PC-9 (cell line): ENCODE measurements at regions not wholly inside any gene's neighbourhood (a gene's known extent, or its start where the extent isn't known, plus 50 kb on each side); places are given as distances from the start of the nearest gene placed in this dataset.
"Not testable (repeated sequence)": the region's sequence is repeated elsewhere in the genome, so short reads cannot be mapped to it uniquely, and the experiment has no call there.

Experiments
- BruUV-seq: library from RNA; stranded (reverse); fragments of 400-500 nt; replicated peaks from 2 replicates; lab custom pipeline; 2021; lab: Mats Ljungman, UMichigan
- CTCF ChIA-PET: fragments of 300-600 bp; sonication (Branson Sonifier 250); formaldehyde crosslinking; loops from one replicate; lab custom pipeline; 2022; ENCODE audit warnings: antibody characterized with exemption; lab: Charles Lee
- POLR2A ChIA-PET: fragments of 300-600 bp; sonication (Branson Sonifier 250); formaldehyde crosslinking; loops from one replicate; lab custom pipeline; 2022; ENCODE audit warnings: antibody characterized with exemption; ENCODE audit not compliant: unreplicated experiment; lab: Charles Lee
- DNase-seq, 2 experiments: peaks; one replicate each; pipeline versions ENCODE4 v3.0.0 to v3.0.0-alpha.2; 2015 to 2022; ENCODE audit warnings: mixed read lengths in 1 of 2
- H2AFZ ChIP-seq: fragments of 200-600 bp; sonication (generic); 2 replicates; pipeline ENCODE4 v1.8.1; 2017; ENCODE audit warnings: antibody characterized with exemption
- H3F3A ChIP-seq: fragments of 200-600 bp; sonication (generic); 2 replicates; pipeline ENCODE4 v1.8.1; 2017; ENCODE audit warnings: antibody characterized with exemption, mild to moderate bottlenecking, low read depth; ENCODE audit not compliant: insufficient read depth
- H3K27ac ChIP-seq: fragments of 200-600 bp; sonication (generic); 2 replicates; pipeline ENCODE4 v1.6.1; 2016; ENCODE audit warnings: mixed run types
- H3K27me3 ChIP-seq: fragments of 200-600 bp; sonication (generic); 2 replicates; pipeline ENCODE4 v1.6.1; 2016; ENCODE audit warnings: low read depth, mixed run types; ENCODE audit not compliant: insufficient read depth
- H3K36me3 ChIP-seq: fragments of 200-600 bp; sonication (generic); 2 replicates; pipeline ENCODE4 v1.6.1; 2016; ENCODE audit warnings: low read depth, mixed run types
- H3K4me1 ChIP-seq: fragments of 200-600 bp; sonication (generic); replicated peaks from 2 replicates; pipeline ENCODE4 v1.6.1; 2016; ENCODE audit warnings: mixed run types; ENCODE audit not compliant: insufficient read depth
- H3K4me2 ChIP-seq: fragments of 200-600 bp; sonication (generic); 2 replicates; pipeline ENCODE4 v1.6.1; 2017; ENCODE audit warnings: mixed run types
- H3K4me3 ChIP-seq: fragments of 200-600 bp; sonication (generic); 2 replicates; pipeline ENCODE4 v1.6.1; 2016; ENCODE audit warnings: mixed run types
- H3K79me2 ChIP-seq: fragments of 200-600 bp; sonication (generic); 2 replicates; pipeline ENCODE4 v1.6.1; 2017; ENCODE audit warnings: low read depth, mixed run types
- H3K9me2 ChIP-seq: fragments of 200-600 bp; sonication (generic); 2 replicates; pipeline ENCODE4 v1.8.1; 2017; ENCODE audit warnings: mild to moderate bottlenecking; ENCODE audit not compliant: insufficient read depth
- H3K9me3 ChIP-seq: fragments of 200-600 bp; sonication (generic); 2 replicates; pipeline ENCODE4 v1.8.1; 2016; ENCODE audit warnings: low read depth; ENCODE audit not compliant: insufficient read depth
- H4K20me1 ChIP-seq: fragments of 200-600 bp; sonication (generic); 2 replicates; pipeline ENCODE4 v1.8.1; 2017; ENCODE audit not compliant: insufficient read depth
- EZH2 ChIP-seq: fragments of 200-600 bp; sonication (generic); IDR thresholded peaks from 2 replicates; pipeline ENCODE4 v1.8.0; 2017; ENCODE audit warnings: antibody characterized with exemption, low read depth
- intact Hi-C: fragments of 100-400 bp; cut with micrococcal nuclease; formaldehyde crosslinking; loops from one replicate; pipeline ENCODE4 v1.10.0; 2022; ENCODE audit not compliant: unreplicated experiment
- TF ChIP-seq, protein P1 (sequence below): fragments of 200-600 bp; sonication (generic); conservative IDR thresholded peaks from 2 replicates; pipeline ENCODE4 v1.6.1; 2017; ENCODE audit warnings: mixed run types, antibody characterized with exemption, mild to moderate bottlenecking, moderate library complexity

DNA sequence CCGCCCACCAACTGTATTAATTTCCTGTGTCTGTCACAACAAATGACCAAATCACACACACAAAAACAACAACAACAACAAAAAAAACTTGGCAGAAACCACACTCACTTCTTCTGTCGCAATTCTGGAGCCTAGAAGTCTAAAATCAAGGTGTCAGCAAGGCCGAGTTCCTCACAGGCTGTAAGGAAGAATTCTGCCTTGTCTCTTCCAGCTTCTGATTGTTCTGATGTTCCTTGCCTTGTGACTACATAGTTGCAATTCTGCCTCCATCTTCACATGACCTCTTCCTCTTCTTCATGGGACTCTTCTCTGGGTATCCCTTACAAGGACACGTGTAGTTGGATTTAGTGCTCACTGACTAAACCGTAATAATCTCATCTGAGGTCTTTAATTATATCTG lies 61.4 kb downstream of the IL12A start:
- no peaks in the 10 kb centered on the region for H3K9me3 ChIP-seq
- no peak overlapping the region for H3K27ac ChIP-seq
- H2AFZ ChIP-seq: no peak overlapping the region
- DNase-seq: no peak
- no peak overlapping the region for H3K4me3 ChIP-seq
- intact Hi-C loops: no loop called here
- ChIA-PET POLR2A (no interaction called here), CTCF (no interaction called here)
- H3K4me1 ChIP-seq: no peaks in the 10 kb centered on the region
- TF ChIP-seq EZH2: no peak
- TF ChIP-seq, protein P1, sequence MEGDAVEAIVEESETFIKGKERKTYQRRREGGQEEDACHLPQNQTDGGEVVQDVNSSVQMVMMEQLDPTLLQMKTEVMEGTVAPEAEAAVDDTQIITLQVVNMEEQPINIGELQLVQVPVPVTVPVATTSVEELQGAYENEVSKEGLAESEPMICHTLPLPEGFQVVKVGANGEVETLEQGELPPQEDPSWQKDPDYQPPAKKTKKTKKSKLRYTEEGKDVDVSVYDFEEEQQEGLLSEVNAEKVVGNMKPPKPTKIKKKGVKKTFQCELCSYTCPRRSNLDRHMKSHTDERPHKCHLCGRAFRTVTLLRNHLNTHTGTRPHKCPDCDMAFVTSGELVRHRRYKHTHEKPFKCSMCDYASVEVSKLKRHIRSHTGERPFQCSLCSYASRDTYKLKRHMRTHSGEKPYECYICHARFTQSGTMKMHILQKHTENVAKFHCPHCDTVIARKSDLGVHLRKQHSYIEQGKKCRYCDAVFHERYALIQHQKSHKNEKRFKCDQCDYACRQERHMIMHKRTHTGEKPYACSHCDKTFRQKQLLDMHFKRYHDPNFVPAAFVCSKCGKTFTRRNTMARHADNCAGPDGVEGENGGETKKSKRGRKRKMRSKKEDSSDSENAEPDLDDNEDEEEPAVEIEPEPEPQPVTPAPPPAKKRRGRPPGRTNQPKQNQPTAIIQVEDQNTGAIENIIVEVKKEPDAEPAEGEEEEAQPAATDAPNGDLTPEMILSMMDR: no peak
- no peaks in the 10 kb centered on the region for H3K27me3 ChIP-seq
- no peaks in the 10 kb centered on the region for H3K36me3 ChIP-seq
- no peaks in the 10 kb centered on the region for H3F3A ChIP-seq
- no peaks in the 10 kb centered on the region for H3K9me2 ChIP-seq
- H3K79me2 ChIP-seq: no peaks in the 10 kb centered on the region
- no TSS peak for BruUV-seq
- no peak overlapping the region for H3K4me2 ChIP-seq
- no peaks in the 10 kb centered on the region for H4K20me1 ChIP-seq

DNA sequence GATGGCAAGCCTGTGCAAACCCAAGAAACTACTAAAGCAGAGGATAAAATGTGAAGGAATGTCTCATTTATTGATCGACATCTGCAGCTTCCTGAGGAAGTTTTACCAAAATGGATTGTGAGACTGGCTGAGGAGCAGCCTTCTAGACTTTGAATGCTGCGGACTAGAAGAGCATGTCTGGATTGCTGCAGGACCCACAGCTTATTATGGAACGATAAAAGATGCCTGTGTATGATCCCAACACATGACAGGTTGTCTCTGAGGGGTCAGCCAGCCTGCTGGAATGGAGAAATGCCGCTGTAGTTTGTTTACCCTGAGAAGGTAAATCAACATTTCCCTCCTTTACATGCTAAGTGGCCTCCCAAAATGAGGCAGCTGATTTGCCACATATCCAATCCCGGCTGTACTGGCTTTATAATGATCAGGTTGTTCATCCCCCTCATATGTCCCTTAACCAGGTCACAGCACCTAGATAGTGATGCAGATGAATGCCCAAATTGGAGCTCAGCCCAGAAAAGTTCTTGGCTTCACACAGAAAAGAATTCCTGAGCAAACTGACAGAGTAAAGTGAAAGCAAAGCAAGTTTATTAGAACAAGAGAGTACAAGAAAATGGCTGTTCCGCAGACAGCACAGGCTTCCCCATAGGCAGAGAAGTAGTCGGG lies 63.9 kb downstream of the IL12A start:
- no peaks in the 10 kb centered on the region for H4K20me1 ChIP-seq
- H3K4me3 ChIP-seq: no peak overlapping the region
- H3K27me3 ChIP-seq: no peaks in the 10 kb centered on the region
- H2AFZ ChIP-seq: no peak overlapping the region
- H3K79me2 ChIP-seq: no peaks in the 10 kb centered on the region
- no peaks in the 10 kb centered on the region for H3F3A ChIP-seq
- H3K27ac ChIP-seq: no peak overlapping the region
- no peak overlapping the region; the same call in 1 of the 2 replicates for H3K4me2 ChIP-seq
- H3K4me1 ChIP-seq: no peaks in the 10 kb centered on the region
- no TSS peak for BruUV-seq
- ChIA-PET POLR2A (interaction anchor here (0.6 kb wide), 1 partner anchor 525 kb away, joined by 5 read pairs; no protein-coding TSS in a partner anchor), CTCF (interaction anchor here (0.5 kb wide), 1 partner anchor 303 kb away, joined by 4 read pairs; no protein-coding TSS in a partner anchor)
- H3K9me2 ChIP-seq: no peaks in the 10 kb centered on the region
- TF ChIP-seq, protein P1: no peak
- TF ChIP-seq EZH2: no peak
- no peak for DNase-seq
- intact Hi-C loops: no loop called here
- H3K36me3 ChIP-seq: no peaks in the 10 kb centered on the region
- no peaks in the 10 kb centered on the region for H3K9me3 ChIP-seq

GRCh38 chr3:160053048-160053391 lies 64.4 kb downstream of the IL12A start:
- no peak for DNase-seq
- ChIA-PET POLR2A (interaction anchor here (0.6 kb wide), 1 partner anchor 524 kb away, joined by 5 read pairs; no protein-coding TSS in a partner anchor), CTCF (interaction anchor here (0.5 kb wide), 1 partner anchor 304 kb away, joined by 4 read pairs; no protein-coding TSS in a partner anchor)

DNA sequence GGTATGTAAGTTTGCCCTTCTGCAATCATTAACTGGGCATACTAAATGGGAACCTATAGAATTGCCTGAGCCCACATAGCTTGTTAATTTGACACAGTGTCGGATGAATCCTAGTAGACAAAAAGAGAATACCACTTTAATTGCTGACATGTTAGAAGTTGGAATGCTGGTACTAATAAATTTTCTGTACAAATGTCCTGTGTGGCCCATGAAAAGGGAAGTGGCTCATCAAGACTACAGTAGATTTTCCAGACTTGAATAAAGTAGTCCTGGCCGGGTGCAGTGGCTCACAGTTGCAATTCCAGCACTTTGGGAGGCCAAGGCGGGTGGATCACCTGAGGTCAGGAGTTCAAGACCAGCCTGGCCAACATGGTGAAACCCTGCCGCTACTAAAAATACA lies 66.2 kb downstream of the IL12A start:
- H4K20me1 ChIP-seq, POLR2A ChIA-PET, H2AFZ ChIP-seq, CTCF ChIA-PET, H3K27me3 ChIP-seq, H3K27ac ChIP-seq, H3K4me2 ChIP-seq, H3K36me3 ChIP-seq, H3F3A ChIP-seq, H3K4me3 ChIP-seq, H3K9me2 ChIP-seq, BruUV-seq, H3K79me2 ChIP-seq, H3K9me3 ChIP-seq, DNase-seq, H3K4me1 ChIP-seq, intact Hi-C loops: not testable (repeated sequence)

More at GRCh38 chr3:160053048-160053391, 64.4 kb downstream of the IL12A start:
- intact Hi-C loops: no loop called here
- no peak for TF ChIP-seq EZH2
- TF ChIP-seq, protein P1: no peak
- Histone ChIP-seq H3K9me2 (no peaks in the 10 kb centered on the region), H3K4me3 (no peak overlapping the region), H3F3A (no peaks in the 10 kb centered on the region), H3K4me1 (no peaks in the 10 kb centered on the region), H3K79me2 (no peaks in the 10 kb centered on the region), H2AFZ (no peak overlapping the region), H4K20me1 (no peaks in the 10 kb centered on the region), H3K9me3 (no peaks in the 10 kb centered on the region), H3K27ac (no peak overlapping the region), H3K4me2 (no peak overlapping the region; the same call in 1 of the 2 replicates), H3K27me3 (no peaks in the 10 kb centered on the region), H3K36me3 (no peaks in the 10 kb centered on the region)
- BruUV-seq: no TSS peak
